ENCODE measurements at regions not wholly inside any gene's neighbourhood (a gene's known extent, or its start where the extent isn't known, plus 50 kb on each side); places are given as distances from the start of the nearest gene placed in this dataset.

DNA sequence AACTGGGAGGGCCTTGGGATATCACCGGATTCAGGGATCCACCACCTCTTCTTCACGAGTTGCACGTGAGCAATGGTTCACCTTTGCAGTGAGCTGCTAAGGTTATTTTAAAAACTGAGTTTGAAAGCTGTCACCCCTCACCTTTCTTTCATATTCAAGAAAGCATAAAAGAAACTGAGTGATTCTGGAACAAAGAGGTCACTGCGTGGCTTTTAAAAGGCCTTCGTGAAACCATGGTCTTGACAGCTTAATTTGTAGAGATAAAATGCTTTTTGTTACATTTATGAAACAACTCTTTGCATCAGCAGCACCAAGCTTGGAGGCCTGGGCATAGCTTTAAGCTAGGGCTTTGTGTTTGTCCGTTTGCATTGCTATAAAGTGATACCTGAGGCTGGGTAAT lies 101.4 kb upstream of the NECTIN1 start:
- H3K9me3 ChIP-seq: no peaks in the 10 kb centered on the region
- H3K27me3 ChIP-seq: no peaks in the 10 kb centered on the region
- DNase-seq: no peak
- no peak overlapping the region for H3K4me3 ChIP-seq
- H3K36me3 ChIP-seq: no peaks in the 10 kb centered on the region

- Histone ChIP-seq H3K4me3 (no peak overlapping the region), H3K36me3 (no peaks in the 10 kb centered on the region), H3K9me3 (no peaks in the 10 kb centered on the region), H3K27me3 (no peaks in the 10 kb centered on the region)
- DNase-seq: no peak
Measured at GRCh38 chr11:119829402-119829801, 100.4 kb upstream of the NECTIN1 start.

- no peak overlapping the region for H3K4me3 ChIP-seq
- no peaks in the 10 kb centered on the region for H3K36me3 ChIP-seq
Measured at GRCh38 chr11:119828819-119829218, 99.8 kb upstream of the NECTIN1 start.

GRCh38 chr11:119828006-119828405 lies 99.0 kb upstream of the NECTIN1 start:
- no peak overlapping the region for H3K4me3 ChIP-seq
- DNase-seq: no peak
- no peaks in the 10 kb centered on the region for H3K9me3 ChIP-seq
- no peaks in the 10 kb centered on the region for H3K36me3 ChIP-seq
- H3K27me3 ChIP-seq: no peaks in the 10 kb centered on the region

More at GRCh38 chr11:119828819-119829218, 99.8 kb upstream of the NECTIN1 start:
- no peak for DNase-seq
- Histone ChIP-seq H3K9me3 (no peaks in the 10 kb centered on the region), H3K27me3 (no peaks in the 10 kb centered on the region)

- H3K36me3 ChIP-seq: no peaks in the 10 kb centered on the region
- H3K27me3 ChIP-seq: no peaks in the 10 kb centered on the region
Measured at GRCh38 chr11:119827113-119827512, 98.1 kb upstream of the NECTIN1 start.

DNA sequence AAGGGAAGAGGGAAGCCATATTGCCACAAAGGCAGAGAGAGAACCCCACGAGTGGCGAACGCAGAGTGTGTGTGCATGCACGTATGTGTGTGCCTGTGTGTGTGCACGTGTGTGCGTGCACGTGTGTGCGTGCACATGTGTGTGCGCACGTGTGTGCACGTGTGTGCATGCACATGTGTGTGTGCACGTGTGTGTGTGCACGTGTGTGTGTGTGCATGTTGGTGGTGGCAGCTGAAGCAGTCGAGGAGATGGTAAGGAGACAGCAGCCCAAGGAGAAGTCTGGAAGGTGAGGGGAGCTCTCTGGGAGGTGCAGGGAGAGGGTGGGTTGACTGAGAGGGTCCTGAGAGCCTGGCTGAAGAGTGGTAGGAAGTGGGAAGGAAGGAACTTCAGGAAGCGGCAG lies 94.1 kb upstream of the NECTIN1 start:
- DNase-seq: no peak
- H3K9me3 ChIP-seq: no peaks in the 10 kb centered on the region
- H3K36me3 ChIP-seq: no peaks in the 10 kb centered on the region
- no peaks in the 10 kb centered on the region for H3K27me3 ChIP-seq
- no peak overlapping the region for H3K4me3 ChIP-seq

More at GRCh38 chr11:119827113-119827512, 98.1 kb upstream of the NECTIN1 start:
- no peak overlapping the region for H3K4me3 ChIP-seq
- DNase-seq: no peak
- no peaks in the 10 kb centered on the region for H3K9me3 ChIP-seq

GRCh38 chr11:119816660-119817059 lies 87.7 kb upstream of the NECTIN1 start:
- Histone ChIP-seq H3K4me3 (no peak overlapping the region), H3K27me3 (no peaks in the 10 kb centered on the region), H3K36me3 (no peaks in the 10 kb centered on the region), H3K9me3 (no peaks in the 10 kb centered on the region)
- DNase-seq: no peak

DNA sequence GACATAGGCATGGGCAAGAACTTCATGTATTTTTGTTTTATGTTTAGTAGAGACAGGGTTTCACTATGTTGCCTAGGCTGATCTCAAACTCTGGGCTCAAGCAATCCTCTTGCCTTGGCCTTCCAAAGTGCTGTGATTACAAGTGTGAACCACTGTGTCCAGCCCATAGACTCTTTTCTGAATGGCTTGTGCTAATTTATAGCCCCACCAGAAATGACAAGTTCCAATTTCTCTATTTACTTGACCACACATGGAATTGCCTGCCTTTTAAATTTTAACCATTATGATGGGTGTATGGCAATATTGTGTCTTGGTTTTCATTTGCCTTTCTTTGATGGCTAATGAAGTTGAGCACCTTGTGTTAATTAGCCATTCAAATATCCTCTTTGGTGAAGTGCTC lies 85.8 kb upstream of the NECTIN1 start:
- Histone ChIP-seq H3K27me3 (no peaks in the 10 kb centered on the region), H3K36me3 (no peaks in the 10 kb centered on the region), H3K4me3 (no peak overlapping the region), H3K9me3 (no peaks in the 10 kb centered on the region)
- no peak for DNase-seq

DNA sequence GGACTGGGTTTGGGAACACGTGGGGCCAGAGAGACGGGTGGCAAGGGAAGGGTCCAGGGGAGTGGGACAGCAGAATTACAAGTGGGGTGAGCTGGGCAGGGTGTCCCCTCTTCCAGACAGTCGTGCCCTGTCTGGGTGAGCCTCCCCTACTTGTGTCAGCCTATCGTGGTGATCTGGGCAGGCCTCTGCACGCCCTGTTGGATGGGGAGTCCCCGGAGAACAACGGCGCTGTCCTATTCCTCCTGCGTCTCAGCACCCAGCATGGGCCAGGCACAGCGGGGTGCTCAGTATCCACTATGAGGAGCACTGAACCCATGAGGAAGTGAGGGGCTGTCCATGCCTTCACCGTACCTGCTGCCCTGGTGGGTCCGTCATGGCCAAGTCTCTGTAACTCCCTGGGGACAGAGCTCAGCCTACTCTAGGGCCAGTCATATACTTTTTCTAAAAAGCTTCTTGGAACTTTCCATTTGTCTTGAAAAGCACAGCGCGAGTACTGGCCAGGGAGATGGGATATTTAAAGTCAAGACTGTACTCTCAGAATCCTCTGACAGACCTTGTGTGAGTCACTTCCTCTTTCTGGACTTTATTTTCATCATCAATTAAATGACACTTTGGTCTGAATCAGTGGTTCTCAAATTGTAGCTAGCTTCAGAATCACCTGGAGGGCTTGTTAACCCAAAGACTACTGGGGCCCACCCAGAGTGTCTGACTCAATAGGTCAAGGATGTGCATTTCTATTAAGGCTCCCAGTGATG lies 81.7 kb upstream of the NECTIN1 start:
- H3K4me3 ChIP-seq: no peak overlapping the region
- no peaks in the 10 kb centered on the region for H3K27me3 ChIP-seq
- DNase-seq: no peak
- H3K9me3 ChIP-seq: no peaks in the 10 kb centered on the region
- no peaks in the 10 kb centered on the region for H3K36me3 ChIP-seq

- DNase-seq: no peak
- H3K27me3 ChIP-seq: no peaks in the 10 kb centered on the region
Measured at GRCh38 chr11:119809346-119809745, 80.3 kb upstream of the NECTIN1 start.

DNA sequence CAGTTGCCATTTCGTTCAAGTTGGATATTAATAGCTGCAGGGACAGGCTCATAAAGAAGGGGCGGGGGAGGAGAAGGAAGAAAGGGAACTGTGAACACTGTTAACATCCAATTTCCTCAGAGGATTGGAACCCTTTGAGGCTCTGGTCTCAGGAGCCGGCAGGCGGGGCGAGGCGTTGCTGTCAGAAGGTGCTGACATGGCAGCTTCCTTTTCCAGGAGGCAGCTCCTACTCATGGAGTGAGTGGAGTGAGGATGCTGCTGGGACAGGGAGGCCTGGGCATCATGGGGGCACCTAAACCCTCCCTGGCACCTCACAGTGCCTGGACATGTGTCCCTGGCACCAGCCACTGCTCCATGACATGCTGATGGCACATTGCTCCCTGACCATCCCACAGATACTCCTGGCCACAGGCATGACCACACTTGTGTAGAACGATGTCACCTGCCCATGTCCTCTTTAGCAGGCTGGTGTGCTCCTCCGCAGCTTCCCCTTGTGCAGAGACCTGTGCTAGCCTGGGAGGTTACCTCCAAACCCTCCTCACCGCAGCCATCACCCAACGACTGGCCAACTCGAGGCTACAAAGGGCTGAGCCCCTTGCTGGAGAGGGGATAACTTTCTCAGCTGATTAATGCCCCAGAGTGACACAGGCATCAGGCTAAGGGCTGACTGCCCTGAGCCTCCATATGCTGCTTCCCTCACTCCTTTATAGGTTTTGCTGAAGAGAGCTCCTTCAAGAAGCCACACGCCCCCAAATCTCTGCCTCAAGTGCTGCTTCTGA lies 79.6 kb upstream of the NECTIN1 start:
- no peaks in the 10 kb centered on the region for H3K36me3 ChIP-seq
- H3K27me3 ChIP-seq: no peaks in the 10 kb centered on the region
- H3K4me3 ChIP-seq: no peak overlapping the region
- DNase-seq: no peak
- H3K9me3 ChIP-seq: no peaks in the 10 kb centered on the region

More at GRCh38 chr11:119809346-119809745, 80.3 kb upstream of the NECTIN1 start:
- Histone ChIP-seq H3K4me3 (no peak overlapping the region), H3K36me3 (no peaks in the 10 kb centered on the region), H3K9me3 (no peaks in the 10 kb centered on the region)

DNA sequence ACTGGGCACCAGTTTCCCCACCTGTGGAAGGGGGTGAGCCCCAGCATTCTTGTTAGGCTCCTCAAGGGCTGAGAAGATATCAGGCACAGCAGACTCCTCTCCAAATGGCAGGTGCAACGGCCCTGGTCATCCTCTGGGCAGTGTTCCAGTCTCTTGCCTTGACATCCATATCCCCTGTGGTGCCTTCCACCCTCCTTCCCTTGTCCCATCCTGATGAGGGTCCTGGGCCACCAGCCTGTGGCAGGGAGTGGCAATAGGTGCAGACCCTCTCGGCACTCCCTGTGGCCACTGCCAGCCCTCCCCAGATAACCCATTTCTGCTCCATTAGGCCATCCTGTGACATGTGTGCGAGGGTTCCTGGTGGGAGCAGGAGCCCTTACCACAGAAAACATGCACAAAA lies 78.8 kb upstream of the NECTIN1 start:
- H3K4me3 ChIP-seq: no peak overlapping the region
- no peaks in the 10 kb centered on the region for H3K36me3 ChIP-seq
- H3K9me3 ChIP-seq: no peaks in the 10 kb centered on the region
- no peak for DNase-seq
- H3K27me3 ChIP-seq: no peaks in the 10 kb centered on the region

DNA sequence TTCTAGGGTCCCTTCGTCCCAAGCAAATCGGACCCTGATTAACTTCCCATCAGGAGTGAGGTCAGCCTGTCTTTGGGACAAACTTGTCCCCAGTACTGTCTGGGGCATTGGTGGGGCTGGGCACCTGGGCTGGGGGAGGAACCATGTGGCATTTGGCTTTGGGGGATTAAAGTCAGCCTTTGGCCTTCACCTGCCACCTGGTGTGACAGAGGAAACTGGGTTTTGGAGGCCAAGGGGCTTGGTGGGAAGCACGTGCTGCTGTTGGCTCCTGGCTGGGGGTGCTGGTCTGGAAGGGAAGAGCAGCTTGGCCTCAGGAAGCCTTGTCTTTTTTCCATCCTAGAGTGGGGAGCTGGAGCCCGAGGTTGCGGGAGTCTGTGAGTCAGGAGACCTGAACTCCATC lies 78.4 kb upstream of the NECTIN1 start:
- DNase-seq: no peak
- Histone ChIP-seq H3K4me3 (no peak overlapping the region), H3K27me3 (no peaks in the 10 kb centered on the region), H3K9me3 (no peaks in the 10 kb centered on the region), H3K36me3 (no peaks in the 10 kb centered on the region)

DNA sequence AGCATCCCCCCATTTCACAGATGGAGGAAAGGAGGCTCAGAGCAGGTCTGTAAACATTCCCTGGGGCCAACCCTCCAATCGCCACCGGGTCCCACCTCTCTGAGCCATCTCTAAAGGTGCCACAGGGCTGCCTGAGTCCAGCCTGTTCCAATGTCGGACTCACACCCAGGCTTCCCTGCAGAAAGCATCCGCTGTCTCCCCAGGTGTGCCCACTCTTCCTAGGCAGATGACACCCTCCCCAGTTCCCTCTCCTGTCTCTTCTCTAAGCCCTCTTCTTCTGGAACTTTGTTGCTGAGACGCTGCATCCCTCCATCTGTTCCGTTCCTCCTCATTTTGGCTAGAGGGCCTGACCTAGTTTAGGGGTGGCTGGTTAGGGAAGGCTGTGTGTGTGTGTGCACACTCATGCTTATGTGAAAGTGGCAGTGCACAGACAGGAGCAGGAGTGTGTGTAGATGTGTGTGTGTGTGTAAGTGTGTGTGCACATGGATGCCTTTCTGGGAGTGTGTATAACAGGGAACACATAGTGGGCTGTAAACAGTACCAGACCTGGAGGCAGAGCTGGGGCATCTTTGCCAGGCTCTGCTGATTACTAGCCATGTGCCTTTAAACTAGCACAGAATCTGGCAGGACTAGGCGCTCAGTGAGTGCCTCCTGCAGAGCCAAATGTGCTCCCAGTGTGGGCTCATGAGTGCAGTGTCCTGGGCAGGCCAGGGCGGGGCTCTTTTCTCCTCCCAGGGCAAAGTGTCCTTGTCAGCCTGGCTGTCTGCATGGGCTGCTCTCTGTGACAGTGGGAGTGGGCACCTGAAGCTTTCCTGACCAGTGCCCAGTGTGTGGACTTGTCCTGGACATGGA lies 77.3 kb upstream of the NECTIN1 start:
- DNase-seq: no peak
- H3K27me3 ChIP-seq: no peaks in the 10 kb centered on the region
- no peak overlapping the region for H3K4me3 ChIP-seq
- no peaks in the 10 kb centered on the region for H3K9me3 ChIP-seq
- H3K36me3 ChIP-seq: no peaks in the 10 kb centered on the region

DNA sequence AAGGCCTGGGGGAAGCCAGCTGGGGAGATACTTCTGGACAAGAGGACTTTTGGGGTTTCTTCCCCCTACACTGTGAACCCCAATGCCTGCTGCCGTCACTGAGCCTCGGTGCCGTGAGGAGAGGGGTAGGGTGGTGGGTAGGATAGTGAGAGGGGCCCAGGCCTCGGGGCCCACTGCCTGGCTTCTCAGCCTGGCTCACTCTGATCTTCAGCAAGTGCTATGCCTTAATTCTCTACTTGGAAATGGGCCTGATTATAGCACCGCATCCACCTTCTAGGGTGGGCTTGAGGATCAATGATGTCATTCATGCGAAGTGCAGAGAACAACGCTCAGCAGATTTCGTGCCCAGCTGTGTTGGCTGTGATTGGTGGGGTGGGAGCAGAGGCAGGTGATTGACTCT lies 76.7 kb upstream of the NECTIN1 start:
- Histone ChIP-seq H3K36me3 (no peaks in the 10 kb centered on the region), H3K4me3 (no peak overlapping the region), H3K27me3 (no peaks in the 10 kb centered on the region), H3K9me3 (no peaks in the 10 kb centered on the region)
- DNase-seq: no peak

GRCh38 chr11:119804698-119805097 lies 75.7 kb upstream of the NECTIN1 start:
- no peak for DNase-seq
- no peaks in the 10 kb centered on the region for H3K27me3 ChIP-seq

GRCh38 chr11:119803726-119804294 lies 74.8 kb upstream of the NECTIN1 start:
- Histone ChIP-seq H3K36me3 (no peaks in the 10 kb centered on the region), H3K4me3 (no peak overlapping the region), H3K27me3 (no peaks in the 10 kb centered on the region), H3K9me3 (no peaks in the 10 kb centered on the region)
- no peak for DNase-seq

More at GRCh38 chr11:119804698-119805097, 75.7 kb upstream of the NECTIN1 start:
- Histone ChIP-seq H3K4me3 (no peak overlapping the region), H3K36me3 (no peaks in the 10 kb centered on the region), H3K9me3 (no peaks in the 10 kb centered on the region)
